ENCODE measurements at regions not wholly inside any gene's neighbourhood (a gene's known extent, or its start where the extent isn't known, plus 50 kb on each side); places are given as distances from the start of the nearest gene placed in this dataset.

DNA sequence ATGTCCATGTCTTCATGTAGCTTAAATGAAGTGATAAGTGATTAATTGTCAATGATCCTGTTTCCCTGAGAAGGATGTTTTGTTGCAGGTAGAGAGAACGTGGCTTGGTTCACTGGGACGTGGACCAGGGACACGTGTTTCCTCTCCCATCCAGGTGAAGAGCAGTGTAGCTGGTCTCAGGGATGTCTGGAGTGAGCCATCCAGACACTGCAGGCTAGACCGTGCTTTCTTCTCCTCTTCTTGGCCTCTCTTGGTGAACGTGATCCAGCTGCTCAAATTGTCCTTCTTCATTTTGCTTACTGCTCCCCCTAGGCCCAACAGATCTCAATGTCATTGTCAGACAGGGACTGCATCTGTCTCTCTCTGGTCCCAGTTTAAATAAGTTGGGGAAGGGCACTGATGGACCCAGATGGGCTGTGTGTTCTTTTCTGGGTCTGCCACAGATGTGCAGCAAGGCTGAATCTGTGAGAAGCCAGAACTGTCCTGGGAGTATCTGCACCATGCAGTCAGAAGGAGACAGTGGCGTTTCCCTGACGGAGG is 263.8 kb downstream of the CYRIA start:
- Histone ChIP-seq H3K79me1 (ENCODE audit: low read depth, low read length) (no peaks in the 10 kb centered on the region), H4K91ac (replicated peaks; ENCODE audit: insufficient read length, low read length) (no peak overlapping the region), H4K20me1 (replicated peaks in 1 of 2; ENCODE audit: control insufficient read depth in 1 of 2, insufficient read depth in 2 of 2, low read length in 2 of 2) (no peaks in the 10 kb centered on the region), H2BK15ac (ENCODE audit: low read length) (0 out of 2 replicates have a peak overlapping the region, but pooled peaks have one; percentile 49), H3K27me3 (replicated peaks in 1 of 4; ENCODE audit: control insufficient read depth in 3 of 4, extremely low read depth in 1 of 4, insufficient read depth in 3 of 4, low read length in 3 of 4) (no peaks in the 10 kb centered on the region), H3K4me3 (ENCODE audit: extremely low read depth in 1 of 4, insufficient read depth in 2 of 4, low read depth in 3 of 4, low read length in 4 of 4) (no peak overlapping the region), H2AK5ac (ENCODE audit: low read depth, low read length) (no peak overlapping the region), H3K9me3 (ENCODE audit: insufficient read depth in 2 of 2, low read depth in 1 of 2, low read length in 1 of 2) (no peaks in the 10 kb centered on the region), H3K36me3 (ENCODE audit: control insufficient read depth in 2 of 4, insufficient read depth in 4 of 4, low read length in 3 of 4) (no peaks in the 10 kb centered on the region), H3K9ac (replicated peaks in 1 of 4; ENCODE audit: extremely low read depth in 1 of 4, low read depth in 3 of 4, low read length in 3 of 4) (no peak overlapping the region), H3K23ac (ENCODE audit: insufficient read length) (no peak overlapping the region), H2AFZ (ENCODE audit: low read length) (no peak overlapping the region), H3K79me2 (ENCODE audit: control insufficient read depth in 1 of 2, insufficient read depth in 2 of 2, low read length in 2 of 2) (no peaks in the 10 kb centered on the region), H3K14ac (ENCODE audit: insufficient read length) (no peak overlapping the region), H3K18ac (ENCODE audit: extremely low read depth, low read length) (no peak overlapping the region), H4K5ac (ENCODE audit: insufficient read length, low read depth, low read length) (no peak overlapping the region), H2BK120ac (replicated peaks; ENCODE audit: low read depth, low read length) (no peak overlapping the region), H3K27ac (ENCODE audit: low read depth, low read length) (no peak overlapping the region), H3K4me2 (ENCODE audit: insufficient read depth in 1 of 2, low read depth in 2 of 2, low read length in 2 of 2) (no peak overlapping the region), H3K4me1 (replicated peaks in 1 of 4; ENCODE audit: control insufficient read depth in 3 of 4, insufficient read depth in 4 of 4, low read length in 3 of 4) (no peaks in the 10 kb centered on the region), H2BK12ac (ENCODE audit: low read depth, low read length) (no peak overlapping the region), H4K8ac (ENCODE audit: extremely low read depth, insufficient read depth, low read length) (no peak overlapping the region), H2BK5ac (ENCODE audit: low read depth, low read length) (no peak overlapping the region), H3K56ac (replicated peaks; ENCODE audit: insufficient read length, low read depth, low read length) (no peak overlapping the region), H3K4ac (replicated peaks; ENCODE audit: insufficient read length, low read depth, low read length) (no peak overlapping the region), H2BK20ac (ENCODE audit: low read length) (no peak overlapping the region), H3K23me2 (ENCODE audit: low read depth, low read length) (no peaks in the 10 kb centered on the region)
- 92% methylated on average over 6 of the region's 7 CpGs; no CpG with 5 or more reads in 1 of the 2 experiments for WGBS, 2 experiments (ENCODE audit: extremely low coverage in 1 of 2, insufficient coverage in 1 of 2, insufficient read length in 1 of 2, insufficient replicate concordance in 2 of 2, low coverage in 1 of 2, low lambda C conversion rate in 2 of 2, missing lambda C conversion rate in 1 of 2)
- ChIA-PET POLR2A (ENCODE audit: partially characterized antibody) (no interaction called here), CTCF (ENCODE audit: partially characterized antibody) (interaction anchor here (0.9 to 1.8 kb wide), 2 partner anchors 15 to 27 kb away, joined by 3 to 6 read pairs; no protein-coding TSS in a partner anchor)
- FAIRE-seq (no peak), DNase-seq (ENCODE audit: low read depth in 1 of 2, low spot score in 2 of 2) (no peak)
- TF ChIP-seq EGR1 (IDR thresholded peaks at IDR 0.05; ENCODE audit: borderline replicate concordance, low read depth, low read length) (no peak), TEAD4 (IDR thresholded peaks at IDR 0.05; ENCODE audit: low read depth, low read length) (no peak), BACH1 (IDR thresholded peaks at IDR 0.05; ENCODE audit: low read length) (no peak), SIX5 (IDR thresholded peaks at IDR 0.05; ENCODE audit: low read depth, low read length) (no peak), SP2 (IDR thresholded peaks at IDR 0.05; ENCODE audit: low read length) (no peak), RFX5 (IDR thresholded peaks at IDR 0.05; ENCODE audit: borderline replicate concordance, low read depth, low read length) (no peak), TCF12 (IDR thresholded peaks at IDR 0.05; ENCODE audit: low read depth, low read length) (no peak)

Measured in H1 (cell line).